GM18511 (cell line): ENCODE measurements at regions not wholly inside any gene's neighbourhood (a gene's known extent, or its start where the extent isn't known, plus 50 kb on each side); places are given as distances from the start of the nearest gene placed in this dataset.

Experiments
- ATAC-seq: cut with Tn5 transposase; IDR thresholded peaks from one replicate; pipeline ENCODE4 v1.9.1; 2021; ENCODE audit warnings: mild to moderate bottlenecking, moderate library complexity; ENCODE audit not compliant: unreplicated experiment

- no peak for ATAC-seq
Observed at GRCh38 chr13:63944911-63945310, 2529.3 kb upstream of the PCDH20 start.

GRCh38 chr13:63942372-63942771 lies 2526.7 kb upstream of the PCDH20 start:
- ATAC-seq: no peak

GRCh38 chr13:63938851-63939250 lies 2523.2 kb upstream of the PCDH20 start:
- ATAC-seq: no peak

GRCh38 chr13:63910511-63910910 lies 2494.9 kb upstream of the PCDH20 start:
- no peak for ATAC-seq

GRCh38 chr13:63909726-63910375 lies 2494.2 kb upstream of the PCDH20 start:
- ATAC-seq: no peak

- no peak for ATAC-seq
Observed at GRCh38 chr13:63902141-63902540, 2486.5 kb upstream of the PCDH20 start.

GRCh38 chr13:63901630-63902029 lies 2486.0 kb upstream of the PCDH20 start:
- no peak for ATAC-seq

DNA sequence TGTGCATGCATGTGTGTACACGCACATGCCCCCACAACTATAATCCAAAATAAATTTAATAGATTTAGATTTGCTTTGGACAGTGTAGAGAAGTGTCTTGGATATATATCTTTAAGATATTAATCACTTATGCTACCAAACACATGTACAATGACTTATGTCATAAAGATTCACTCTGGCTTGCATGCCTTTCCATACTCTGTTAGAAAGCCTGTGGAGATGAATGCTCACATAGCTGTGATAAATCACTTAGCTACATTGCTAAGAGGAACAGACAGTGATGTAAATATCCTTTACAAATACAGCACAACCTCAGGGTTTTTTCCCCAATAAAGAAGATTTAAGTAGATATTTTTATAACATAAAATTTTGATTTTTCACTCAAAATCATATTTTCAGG lies 2484.8 kb upstream of the PCDH20 start:
- no peak for ATAC-seq

DNA sequence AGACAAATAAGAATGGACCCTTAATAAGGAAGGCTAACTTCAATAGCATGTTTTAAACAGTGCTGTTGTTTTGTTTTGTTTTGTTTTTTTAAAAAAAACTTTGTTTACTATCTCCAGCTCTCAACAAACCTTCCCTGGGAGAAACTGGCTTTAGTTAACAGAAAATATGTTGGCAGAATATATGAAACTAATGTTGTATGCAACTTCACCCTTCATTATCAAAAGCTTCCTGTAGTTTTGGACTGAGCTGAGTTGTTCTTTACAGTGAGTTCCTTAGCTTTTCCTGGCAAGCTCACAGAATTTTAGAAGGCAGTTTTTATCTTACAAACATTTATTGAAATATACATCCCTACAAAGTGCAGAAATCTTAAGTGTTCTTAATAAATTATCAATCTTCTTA lies 2480.7 kb upstream of the PCDH20 start:
- ATAC-seq: no peak

DNA sequence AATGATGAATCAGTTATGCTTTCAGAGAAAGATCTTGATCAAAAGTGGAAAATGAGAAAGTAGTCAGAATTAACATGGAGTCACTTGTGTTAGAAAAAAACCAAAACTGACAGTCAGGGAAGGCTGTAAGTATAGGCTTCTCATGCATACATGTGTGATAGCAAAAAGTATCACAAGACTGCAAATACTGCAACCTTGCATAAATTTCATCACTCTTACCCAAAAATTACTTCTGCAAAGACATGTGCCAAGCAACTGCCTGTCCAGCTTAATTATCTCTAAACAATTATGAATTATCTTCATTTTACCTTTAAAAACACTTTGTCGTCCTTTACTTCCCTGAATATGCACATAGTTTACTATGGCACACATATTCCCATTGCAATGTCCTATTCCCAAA lies 2466.4 kb upstream of the PCDH20 start:
- ATAC-seq: no peak

- ATAC-seq: no peak
Observed at GRCh38 chr13:63880705-63881104, 2465.1 kb upstream of the PCDH20 start.

DNA sequence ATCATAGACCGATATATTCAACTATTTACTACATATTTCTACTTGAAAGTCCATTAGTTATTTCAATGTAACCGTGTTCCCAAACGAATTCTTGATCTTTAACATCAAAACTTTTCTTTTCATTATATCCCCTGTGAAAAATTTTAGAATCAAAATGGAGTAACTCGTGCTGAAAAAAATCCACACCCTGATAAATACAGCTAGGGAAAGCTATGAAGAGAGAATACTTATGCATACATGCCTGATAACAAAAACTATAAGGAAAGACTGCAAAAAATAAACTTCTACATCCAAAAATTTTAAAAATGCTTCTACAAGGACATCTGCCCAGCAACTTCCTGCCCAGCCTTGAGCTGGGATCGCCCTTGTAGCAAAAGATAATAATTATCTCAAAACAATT lies 2458.3 kb upstream of the PCDH20 start:
- ATAC-seq: no peak

- ATAC-seq: no peak
Observed at GRCh38 chr13:63864171-63864902, 2448.7 kb upstream of the PCDH20 start.

DNA sequence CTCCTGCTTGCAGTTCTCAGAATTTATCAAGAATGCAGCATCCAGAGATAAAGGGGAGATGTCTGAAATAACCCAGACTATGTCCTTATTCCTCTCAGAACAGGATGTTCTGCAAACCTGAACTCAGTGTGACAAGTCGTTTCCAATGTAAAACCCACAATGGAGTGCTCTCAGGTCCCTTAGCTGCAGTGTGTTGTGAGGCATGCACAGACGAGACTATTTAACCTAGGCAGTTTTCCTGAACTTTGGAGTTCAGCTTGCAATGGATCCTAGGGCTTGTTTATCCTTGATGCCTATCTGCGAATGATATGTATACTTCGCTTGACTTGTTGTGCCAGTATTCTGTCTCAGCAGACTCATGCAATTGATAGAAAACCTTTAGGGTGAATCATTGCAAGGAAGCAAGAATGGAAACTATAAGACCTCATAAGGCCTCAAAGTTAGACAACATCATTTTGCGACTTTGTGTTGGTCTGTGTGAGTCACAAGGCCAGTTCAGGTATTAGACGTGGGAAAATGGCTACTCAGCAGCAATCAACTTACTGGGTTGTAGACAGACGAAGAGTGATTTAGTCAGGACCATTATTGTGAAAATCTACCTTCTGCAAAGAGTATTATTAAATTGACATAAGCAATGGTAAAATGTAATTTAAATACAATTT lies 2439.9 kb upstream of the PCDH20 start:
- ATAC-seq: no peak

- ATAC-seq: no peak
Observed at GRCh38 chr13:63853816-63854215, 2438.2 kb upstream of the PCDH20 start.

DNA sequence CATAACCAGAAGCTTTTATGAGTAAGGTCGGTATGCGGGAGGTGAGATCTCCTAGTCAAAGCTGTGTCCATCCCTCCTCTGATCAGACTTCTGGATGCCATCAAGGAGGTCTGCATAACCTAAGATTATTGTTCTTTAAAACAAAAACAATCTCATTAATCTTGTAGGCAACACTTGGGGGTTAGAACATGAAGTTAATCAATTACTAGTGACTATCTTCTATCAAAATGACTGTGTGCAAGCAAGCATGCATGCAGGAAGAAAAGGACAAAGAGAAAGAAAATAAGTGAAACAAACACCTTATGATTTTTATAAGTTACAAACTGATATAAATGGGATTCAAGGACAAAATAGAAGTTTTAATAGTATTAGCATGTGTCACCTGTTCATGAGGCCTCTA lies 2435.9 kb upstream of the PCDH20 start:
- ATAC-seq: no peak

DNA sequence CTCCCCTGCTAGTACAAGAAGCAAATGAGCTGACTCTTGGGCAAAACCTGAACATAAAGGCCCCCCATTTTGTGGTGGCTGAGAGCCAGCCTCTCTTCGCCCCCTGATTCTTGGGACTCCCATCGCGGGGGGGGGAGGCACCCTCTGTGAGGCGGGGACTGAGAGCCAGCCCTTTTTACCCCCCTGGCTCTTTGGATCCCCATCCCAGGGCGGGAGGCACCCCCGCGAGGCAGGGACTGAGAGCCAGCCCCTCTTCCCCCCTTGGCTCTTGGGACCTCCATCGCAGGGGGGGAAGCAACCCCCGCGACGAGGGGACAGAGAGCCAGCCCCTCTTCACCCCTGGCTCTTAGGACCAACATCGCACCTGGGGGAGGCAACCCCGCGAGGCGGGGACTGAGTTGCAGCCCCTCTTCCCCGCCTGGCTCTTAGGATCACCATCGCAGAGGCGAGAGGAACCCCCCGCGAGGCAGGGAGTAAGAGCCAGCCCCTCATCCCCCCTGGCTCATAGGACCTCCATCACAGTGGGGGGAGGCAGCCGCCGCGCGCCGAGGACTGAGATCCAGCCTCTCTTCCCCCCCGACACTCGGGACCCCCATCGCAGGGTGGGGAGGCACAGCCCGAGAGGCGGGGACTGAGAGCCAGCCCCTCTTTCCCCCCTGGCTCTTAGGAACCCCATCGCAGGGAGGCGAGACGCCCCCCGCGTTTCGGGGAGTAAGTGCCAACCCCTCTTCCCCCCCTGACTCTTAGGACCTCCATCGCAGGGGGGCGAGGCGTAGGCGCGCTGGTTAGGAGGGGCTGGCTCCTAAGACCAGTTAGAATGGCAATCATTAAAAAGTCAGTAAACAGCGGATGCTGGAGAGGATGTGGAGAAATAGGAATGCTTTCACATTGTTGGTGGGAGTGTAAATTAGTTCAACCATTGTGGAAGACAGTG lies 2428.4 kb upstream of the PCDH20 start:
- ATAC-seq: no peak

DNA sequence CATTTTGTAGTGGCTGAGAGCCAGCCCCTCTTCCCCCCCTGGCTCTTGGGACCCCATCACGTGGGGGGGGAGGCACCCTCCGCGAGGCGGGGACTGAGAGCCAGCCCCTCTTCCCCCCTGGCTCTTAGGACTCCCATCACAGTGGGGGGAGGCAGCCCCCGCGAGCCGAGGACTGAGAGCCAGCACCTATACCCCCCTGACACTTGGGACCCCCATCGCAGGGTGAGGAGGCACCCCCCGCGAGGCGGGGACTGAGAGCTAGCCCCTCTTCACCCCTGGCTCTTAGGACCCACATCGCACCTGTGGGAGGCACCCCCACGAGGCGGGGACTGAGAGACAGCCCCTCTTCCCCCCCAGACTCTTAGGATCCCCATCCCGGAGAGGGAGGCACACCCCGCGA lies 2426.5 kb upstream of the PCDH20 start:
- ATAC-seq: no peak

DNA sequence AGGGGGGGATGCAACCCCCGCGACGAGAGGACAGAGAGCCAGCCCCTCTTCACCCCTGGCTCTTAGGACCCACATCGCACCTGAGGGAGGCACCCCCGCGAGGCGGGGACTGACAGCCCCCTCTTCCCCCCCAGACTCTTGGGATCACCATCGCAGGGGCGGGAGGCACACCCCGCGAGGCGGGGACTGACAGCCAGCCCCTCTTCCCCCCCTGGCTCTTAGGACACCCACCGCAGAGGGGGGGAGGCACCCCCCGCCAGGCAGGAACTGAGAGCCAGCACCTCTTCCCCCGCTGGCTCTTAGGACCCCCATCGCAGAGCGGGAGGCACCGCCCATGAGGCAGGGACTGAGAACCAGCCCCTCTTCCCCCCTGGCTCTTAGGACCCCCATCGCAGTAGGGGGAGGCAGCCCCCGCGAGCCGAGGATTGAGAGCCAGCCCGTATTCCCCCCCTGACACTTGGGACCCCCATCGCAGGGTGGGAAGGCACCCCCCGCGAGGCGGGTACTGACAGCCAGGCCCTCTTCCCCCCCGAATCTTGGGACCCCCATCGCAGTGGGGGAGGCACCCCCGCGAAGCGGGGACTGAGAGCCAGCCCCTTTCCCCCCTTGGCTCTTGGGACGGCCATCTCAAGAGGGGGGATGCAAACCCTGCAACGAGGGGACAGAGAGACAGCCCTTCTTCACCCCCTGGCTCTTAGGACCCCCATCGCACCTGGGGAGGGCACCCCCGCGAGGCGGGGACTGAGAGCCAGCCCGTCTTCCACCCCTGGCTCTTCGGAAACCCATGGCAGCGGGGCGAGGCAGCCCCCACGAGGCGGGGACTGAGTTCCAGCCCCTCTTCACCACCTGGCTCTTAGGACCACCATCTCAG lies 2425.1 kb upstream of the PCDH20 start:
- ATAC-seq: no peak
